T-helper 2 cell treated with Interferon-gamma antibody and Interleukin-4, amounts not matched to agents 5 μg/mL and 100 μg/mL, for 36 hours (primary cell): ENCODE measurements at regions not wholly inside any gene's neighbourhood (a gene's known extent, or its start where the extent isn't known, plus 50 kb on each side); places are given as distances from the start of the nearest gene placed in this dataset.

ENCODE experiments used
- DNase-seq: peaks from one replicate; pipeline ENCODE4 v3.0.0; 2021; ENCODE audit warnings: low spot score
- H3K27ac Mint-ChIP-seq: one replicate; pipeline ENCODE4 v1.8.0; 2021; ENCODE audit warnings: mild to moderate bottlenecking, mixed read lengths
- H3K27me3 Mint-ChIP-seq: one replicate; pipeline ENCODE4 v1.8.0; 2021; ENCODE audit warnings: low read depth, mixed read lengths
- H3K36me3 Mint-ChIP-seq: one replicate; pipeline ENCODE4 v1.8.0; 2021; ENCODE audit warnings: low read depth, mixed read lengths
- H3K4me1 Mint-ChIP-seq: one replicate; pipeline ENCODE4 v1.8.0; 2021; ENCODE audit warnings: low read depth, mixed read lengths
- H3K4me3 Mint-ChIP-seq: one replicate; pipeline ENCODE4 v1.8.0; 2022; ENCODE audit warnings: mild to moderate bottlenecking, moderate library complexity, mixed read lengths
- H3K9me3 Mint-ChIP-seq: one replicate; pipeline ENCODE4 v1.8.0; 2021; ENCODE audit warnings: mixed read lengths

DNA sequence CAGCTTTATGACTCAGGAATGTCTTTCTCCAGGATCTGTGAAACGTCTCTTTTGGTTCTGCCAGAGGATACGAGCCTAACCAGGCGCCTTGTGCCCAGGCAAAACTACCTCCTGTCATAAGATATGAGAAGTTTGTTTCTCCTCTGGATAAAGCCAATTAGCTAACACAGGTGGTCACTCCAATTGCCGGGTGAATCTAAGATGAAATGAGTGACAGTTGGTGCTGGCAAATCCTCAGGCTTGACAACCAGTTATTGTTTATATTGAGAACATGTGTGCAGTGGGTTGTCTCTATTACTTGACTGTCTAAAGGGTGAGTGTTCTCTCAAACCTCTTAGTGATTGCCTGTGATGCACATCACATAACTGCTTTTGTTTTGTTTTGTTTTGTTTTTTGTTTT lies 449.1 kb downstream of the XPNPEP1 start:
- H3K36me3 Mint-ChIP-seq: no peaks in the 10 kb centered on the region
- DNase-seq: no peak
- H3K27ac Mint-ChIP-seq: no peak overlapping the region
- no peaks in the 10 kb centered on the region for H3K9me3 Mint-ChIP-seq
- no peak overlapping the region for H3K4me3 Mint-ChIP-seq
- no peaks in the 10 kb centered on the region for H3K27me3 Mint-ChIP-seq
- H3K4me1 Mint-ChIP-seq: no peaks in the 10 kb centered on the region

DNA sequence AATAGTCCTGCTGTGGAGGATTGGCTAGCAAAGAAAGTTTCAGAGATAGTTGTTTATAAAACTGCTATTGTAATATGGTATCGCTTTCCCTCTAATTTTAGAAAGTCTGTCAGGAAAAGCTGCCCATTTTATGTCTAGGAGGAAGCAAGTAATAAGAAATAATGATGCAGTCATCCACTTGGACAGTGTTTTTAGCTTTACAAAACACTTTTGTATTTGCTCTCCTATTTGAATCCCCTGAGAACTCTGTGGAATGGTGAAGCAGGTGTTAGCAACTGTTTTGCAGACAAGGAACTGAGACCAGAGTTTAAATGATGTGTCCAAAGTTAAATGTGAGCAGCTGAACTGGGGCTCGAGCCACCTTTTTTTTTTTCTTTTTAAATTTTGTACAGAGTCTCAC lies 455.8 kb downstream of the XPNPEP1 start:
- Mint-ChIP-seq H3K4me1 (no peaks in the 10 kb centered on the region), H3K27ac (no peak overlapping the region), H3K9me3 (no peaks in the 10 kb centered on the region), H3K27me3 (no peaks in the 10 kb centered on the region), H3K36me3 (no peaks in the 10 kb centered on the region), H3K4me3 (no peak overlapping the region)
- DNase-seq: no peak

DNA sequence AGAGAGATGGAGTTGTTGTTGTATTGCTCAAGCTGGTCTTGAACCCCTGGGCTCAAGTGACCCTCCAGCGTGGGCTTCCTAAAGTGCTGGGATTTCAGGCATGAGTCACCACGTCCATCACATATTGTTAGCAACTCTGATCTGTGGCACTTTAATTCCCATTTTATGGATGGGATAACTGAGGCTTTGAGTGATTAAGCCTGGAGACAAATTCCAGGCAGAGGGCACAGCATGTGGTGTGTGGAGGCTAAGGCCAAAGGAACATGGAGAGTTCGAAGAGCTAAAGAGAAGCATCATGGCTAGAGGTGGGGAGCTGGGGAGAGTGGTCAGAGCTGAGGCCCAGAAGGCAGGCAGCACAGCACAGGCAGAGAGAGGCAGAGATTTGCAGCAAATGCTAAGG lies 458.4 kb downstream of the XPNPEP1 start:
- Mint-ChIP-seq H3K9me3 (no peaks in the 10 kb centered on the region), H3K4me3 (no peak overlapping the region), H3K4me1 (no peaks in the 10 kb centered on the region), H3K27ac (no peak overlapping the region), H3K27me3 (no peaks in the 10 kb centered on the region), H3K36me3 (no peaks in the 10 kb centered on the region)
- no peak for DNase-seq

- no peak for DNase-seq
- Mint-ChIP-seq H3K4me3 (no peak overlapping the region), H3K27me3 (peaks cover 17% of the 10 kb centered on the region), H3K9me3 (no peaks in the 10 kb centered on the region), H3K27ac (no peak overlapping the region), H3K36me3 (no peaks in the 10 kb centered on the region), H3K4me1 (no peaks in the 10 kb centered on the region)
Measured at GRCh38 chr10:109457302-109457638, 466.0 kb downstream of the XPNPEP1 start.

DNA sequence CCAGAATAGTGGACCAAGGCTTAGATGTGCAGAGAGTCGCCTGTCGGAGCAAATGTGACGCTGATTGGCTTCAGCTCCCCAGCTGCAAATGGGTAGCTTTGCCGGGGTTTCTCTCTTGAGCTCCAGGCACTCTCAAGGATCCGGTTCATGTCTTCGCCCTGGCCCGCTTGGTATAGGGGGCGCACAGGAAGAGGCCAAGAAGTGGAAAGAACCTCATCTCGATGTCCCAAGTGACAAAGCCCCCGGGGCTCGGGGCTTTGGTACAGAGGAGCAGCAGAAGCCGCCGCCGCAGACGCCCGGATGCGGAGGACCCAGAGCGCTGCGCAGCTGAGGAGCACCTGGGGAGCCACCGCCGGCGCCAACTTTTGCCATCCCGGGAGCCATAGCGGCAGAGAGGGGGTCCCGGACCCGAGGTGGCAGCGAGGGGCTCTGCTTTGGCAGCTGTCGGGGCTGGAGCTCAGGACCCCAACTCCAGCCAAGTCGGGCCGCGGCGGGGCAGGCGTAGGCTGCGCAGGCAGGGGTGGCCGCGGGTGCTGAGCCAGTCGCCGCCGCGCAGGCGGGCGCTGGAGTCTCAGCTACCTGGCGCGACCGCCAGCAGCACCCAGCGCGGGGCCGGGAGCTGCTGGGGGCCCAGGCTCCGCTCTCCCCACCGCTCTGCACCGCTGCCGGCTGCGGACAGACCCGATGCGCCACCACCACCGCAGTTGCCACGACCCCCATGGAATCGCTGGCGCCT lies 466.6 kb downstream of the XPNPEP1 start:
- Mint-ChIP-seq H3K4me3 (no peak overlapping the region), H3K27ac (no peak overlapping the region), H3K27me3 (peaks cover 17% of the 10 kb centered on the region), H3K4me1 (no peaks in the 10 kb centered on the region), H3K9me3 (no peaks in the 10 kb centered on the region), H3K36me3 (no peaks in the 10 kb centered on the region)
- no peak for DNase-seq

GRCh38 chr10:109454691-109455090 lies 468.6 kb downstream of the XPNPEP1 start:
- no peak for DNase-seq
- Mint-ChIP-seq H3K4me3 (no peak overlapping the region), H3K27me3 (peaks cover 17% of the 10 kb centered on the region), H3K9me3 (no peaks in the 10 kb centered on the region), H3K36me3 (no peaks in the 10 kb centered on the region), H3K27ac (no peak overlapping the region), H3K4me1 (no peaks in the 10 kb centered on the region)

GRCh38 chr10:109451879-109452278 lies 471.4 kb downstream of the XPNPEP1 start:
- no peak overlapping the region for H3K4me3 Mint-ChIP-seq

GRCh38 chr10:109450702-109451101 lies 472.6 kb downstream of the XPNPEP1 start:
- Mint-ChIP-seq H3K4me1 (no peaks in the 10 kb centered on the region), H3K36me3 (no peaks in the 10 kb centered on the region), H3K27me3 (no peaks in the 10 kb centered on the region), H3K4me3 (no peak overlapping the region), H3K9me3 (no peaks in the 10 kb centered on the region), H3K27ac (no peak overlapping the region)
- no peak for DNase-seq

More at GRCh38 chr10:109451879-109452278, 471.4 kb downstream of the XPNPEP1 start:
- no peak for DNase-seq
- Mint-ChIP-seq H3K9me3 (no peaks in the 10 kb centered on the region), H3K27me3 (peaks cover 5% of the 10 kb centered on the region), H3K4me1 (no peaks in the 10 kb centered on the region), H3K36me3 (no peaks in the 10 kb centered on the region), H3K27ac (no peak overlapping the region)

- Mint-ChIP-seq H3K27me3 (no peaks in the 10 kb centered on the region), H3K27ac (no peak overlapping the region), H3K4me3 (no peak overlapping the region), H3K9me3 (no peaks in the 10 kb centered on the region), H3K4me1 (no peaks in the 10 kb centered on the region), H3K36me3 (no peaks in the 10 kb centered on the region)
- no peak for DNase-seq
Measured at GRCh38 chr10:109433434-109433833, 489.9 kb downstream of the XPNPEP1 start.

DNA sequence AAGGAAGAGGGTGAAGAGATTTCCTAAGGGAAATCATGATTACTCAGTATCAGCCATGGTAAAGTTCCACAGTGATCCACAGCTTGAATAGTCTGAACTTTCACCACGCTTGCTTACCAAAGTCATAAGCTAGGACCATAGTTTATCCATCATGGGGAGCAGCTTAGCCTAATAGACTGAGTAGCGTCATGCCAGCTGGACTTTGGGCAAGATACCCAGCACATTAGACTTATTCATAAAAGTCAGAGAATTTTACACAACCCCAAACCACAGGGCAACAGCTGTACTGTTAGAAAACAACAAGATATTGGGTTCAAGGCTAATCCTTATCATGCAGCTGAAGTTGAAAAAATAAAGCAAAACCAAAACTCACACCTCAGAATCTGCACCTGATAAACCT lies 491.0 kb downstream of the XPNPEP1 start:
- Mint-ChIP-seq H3K4me1 (no peaks in the 10 kb centered on the region), H3K27ac (no peak overlapping the region), H3K4me3 (no peak overlapping the region), H3K9me3 (no peaks in the 10 kb centered on the region), H3K27me3 (no peaks in the 10 kb centered on the region), H3K36me3 (no peaks in the 10 kb centered on the region)
- no peak for DNase-seq

DNA sequence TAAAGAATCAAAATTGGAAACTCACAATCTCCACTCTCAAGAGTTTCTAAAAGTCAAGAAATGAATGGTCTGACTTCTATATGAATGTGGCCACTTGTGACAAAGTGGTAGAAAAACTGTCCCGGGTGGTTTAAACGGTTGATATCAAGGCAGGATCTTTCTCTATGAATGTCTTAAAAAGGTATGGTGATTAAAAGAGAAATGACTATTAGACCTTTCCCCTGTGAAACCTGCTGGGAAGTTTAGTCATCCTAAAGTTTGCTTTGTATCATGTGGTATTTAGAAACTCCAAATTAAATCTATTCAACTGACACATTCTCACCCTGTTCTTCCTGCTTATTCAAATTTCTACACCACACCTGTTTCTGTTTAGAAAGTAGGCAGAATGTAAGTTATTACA lies 492.5 kb downstream of the XPNPEP1 start:
- H3K36me3 Mint-ChIP-seq: no peaks in the 10 kb centered on the region
- no peaks in the 10 kb centered on the region for H3K9me3 Mint-ChIP-seq
- H3K4me1 Mint-ChIP-seq: no peaks in the 10 kb centered on the region
- no peak overlapping the region for H3K4me3 Mint-ChIP-seq
- H3K27ac Mint-ChIP-seq: no peak overlapping the region
- DNase-seq: no peak
- H3K27me3 Mint-ChIP-seq: no peaks in the 10 kb centered on the region

- H3K27me3 Mint-ChIP-seq: no peaks in the 10 kb centered on the region
- no peak overlapping the region for H3K27ac Mint-ChIP-seq
- DNase-seq: no peak
- no peaks in the 10 kb centered on the region for H3K36me3 Mint-ChIP-seq
- H3K4me1 Mint-ChIP-seq: no peaks in the 10 kb centered on the region
- no peak overlapping the region for H3K4me3 Mint-ChIP-seq
- no peaks in the 10 kb centered on the region for H3K9me3 Mint-ChIP-seq
Measured at GRCh38 chr10:109430043-109430760, 493.1 kb downstream of the XPNPEP1 start.

DNA sequence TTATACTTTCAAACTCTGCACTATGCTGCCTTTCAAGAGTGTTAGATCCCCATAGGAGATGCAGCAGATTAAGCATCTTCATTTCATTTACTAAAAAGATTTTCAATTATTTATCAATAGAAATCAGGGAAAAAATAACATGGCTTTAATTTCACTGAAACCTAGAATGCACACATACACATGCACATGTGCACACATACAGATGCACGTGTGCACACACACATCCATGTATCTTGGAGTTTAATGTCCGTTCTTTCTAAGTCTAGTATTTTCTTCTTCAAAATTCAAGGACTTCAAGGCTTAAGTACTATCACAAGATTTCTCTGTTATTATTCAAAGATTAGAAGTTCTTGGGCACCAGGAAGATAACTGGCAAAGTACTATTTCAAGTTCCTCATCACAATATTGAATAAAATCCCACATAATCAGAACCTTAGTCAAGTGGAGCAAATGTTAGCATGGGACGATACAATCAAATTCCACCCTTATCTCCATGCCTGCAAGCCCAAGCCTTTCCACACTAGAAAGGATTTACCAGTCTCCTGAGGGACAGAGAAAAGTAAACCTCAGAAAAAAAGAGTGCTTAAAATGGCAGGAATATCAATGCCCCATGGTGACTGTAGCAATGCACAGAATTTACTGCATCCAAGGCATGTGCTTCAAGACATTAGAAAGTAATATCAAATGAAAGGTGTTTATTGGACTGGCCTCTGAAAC lies 494.4 kb downstream of the XPNPEP1 start:
- Mint-ChIP-seq H3K4me1 (no peaks in the 10 kb centered on the region), H3K36me3 (no peaks in the 10 kb centered on the region), H3K4me3 (no peak overlapping the region), H3K27me3 (no peaks in the 10 kb centered on the region), H3K27ac (no peak overlapping the region), H3K9me3 (no peaks in the 10 kb centered on the region)
- DNase-seq: no peak

- no peak for DNase-seq
- no peak overlapping the region for H3K4me3 Mint-ChIP-seq
- no peak overlapping the region for H3K27ac Mint-ChIP-seq
- H3K36me3 Mint-ChIP-seq: no peaks in the 10 kb centered on the region
- no peaks in the 10 kb centered on the region for H3K4me1 Mint-ChIP-seq
- no peaks in the 10 kb centered on the region for H3K9me3 Mint-ChIP-seq
- no peaks in the 10 kb centered on the region for H3K27me3 Mint-ChIP-seq
Measured at GRCh38 chr10:109427411-109427810, 495.9 kb downstream of the XPNPEP1 start.
